SIG-M5 (cell line): ENCODE measurements at regions not wholly inside any gene's neighbourhood (a gene's known extent, or its start where the extent isn't known, plus 50 kb on each side); places are given as distances from the start of the nearest gene placed in this dataset.

Experiments
- DNase-seq: peaks from one replicate; lab custom pipeline; 2025; lab: John Stamatoyannopoulos, UW

DNA sequence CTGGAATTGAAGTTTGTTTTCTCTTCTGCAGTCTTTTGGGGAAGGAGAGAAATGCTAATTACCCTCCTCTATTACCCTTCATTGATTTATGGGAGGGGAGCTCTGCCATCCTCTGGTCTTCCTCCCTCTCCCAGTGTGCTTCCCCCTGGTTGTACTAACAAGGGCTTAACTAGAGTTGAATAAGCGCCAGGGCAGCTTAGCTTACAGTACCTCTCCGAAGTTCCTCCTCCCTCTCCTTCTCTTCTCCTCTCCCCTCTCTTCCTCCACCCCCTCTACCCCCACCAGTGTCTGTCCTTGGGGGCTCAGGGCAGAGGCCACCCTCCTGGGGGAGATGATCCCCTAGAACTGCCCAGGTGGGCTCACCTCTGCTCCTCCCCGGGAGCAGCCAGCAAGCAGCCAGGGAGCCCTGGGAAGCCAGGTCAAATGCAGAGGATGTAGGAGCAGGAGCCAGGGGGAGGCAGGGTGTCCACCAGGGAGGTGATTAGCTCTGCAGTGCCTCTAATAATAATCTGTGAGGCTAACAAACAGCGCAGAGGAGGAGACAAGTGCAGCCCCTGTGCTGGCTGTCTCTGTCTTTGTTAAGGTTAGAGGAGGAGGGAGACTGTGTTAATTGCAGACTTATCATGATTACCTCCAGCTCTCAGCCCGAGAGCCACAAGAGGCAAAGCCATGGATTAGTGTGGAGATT is 191.6 kb upstream of the CADM1 start:
- no peak for DNase-seq

DNA sequence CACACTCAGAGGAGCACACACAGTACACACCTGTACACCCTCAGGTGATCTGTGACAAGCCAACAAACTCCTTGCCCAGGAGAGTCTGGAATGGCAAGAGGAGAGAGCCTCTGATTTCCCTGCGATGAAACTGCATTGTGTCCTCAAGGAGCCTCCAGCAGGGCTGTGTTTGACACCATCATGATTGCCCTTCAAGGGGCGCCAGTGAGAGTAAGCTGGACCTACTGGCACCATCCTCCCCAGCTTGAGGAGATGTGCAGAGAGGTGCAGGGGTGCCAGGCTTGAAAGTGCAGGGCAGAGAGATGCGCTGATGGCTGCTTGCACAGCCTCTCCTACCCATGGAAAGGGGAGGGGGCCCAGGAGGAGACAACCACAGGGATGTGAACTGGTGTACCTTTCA is 188.8 kb upstream of the CADM1 start:
- no peak for DNase-seq

DNA sequence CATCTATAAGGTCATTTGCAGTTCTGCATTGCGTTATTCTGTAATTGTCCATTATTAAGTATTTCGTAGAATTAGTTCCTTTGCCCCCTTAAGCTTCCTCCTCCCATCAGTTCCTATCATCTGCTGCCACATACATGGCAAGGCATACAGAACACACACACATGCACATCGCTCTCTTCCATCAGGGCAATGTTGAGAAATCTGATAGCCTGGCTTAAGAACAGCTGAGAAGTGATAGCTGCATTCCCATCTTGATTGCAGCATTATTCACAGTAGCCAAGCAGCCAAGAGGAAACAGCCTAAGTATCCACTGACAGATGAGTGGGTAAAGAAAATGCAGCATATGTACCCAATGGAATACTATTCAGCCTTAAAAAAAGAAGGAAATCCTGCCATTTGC is 186.8 kb upstream of the CADM1 start:
- DNase-seq, result no peak

DNA sequence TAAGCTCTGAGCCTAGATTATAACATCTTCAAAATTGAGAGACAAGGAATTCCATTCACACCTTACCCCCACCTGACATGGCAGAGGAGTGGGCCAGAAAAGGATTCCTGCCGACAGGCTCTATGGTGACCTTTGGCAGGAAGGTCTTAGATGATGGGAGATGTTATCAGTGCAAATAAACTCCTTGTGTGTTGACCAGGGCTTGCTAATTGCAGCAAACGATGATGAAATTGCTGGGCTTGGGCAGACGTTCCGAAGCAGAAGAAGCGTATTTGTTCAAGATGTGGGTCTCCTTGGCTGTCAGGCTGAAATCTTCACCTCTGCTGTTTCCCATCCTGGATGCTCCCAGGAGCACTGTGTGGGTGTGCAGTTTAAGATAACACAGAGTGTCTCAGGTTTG is 183.7 kb upstream of the CADM1 start:
- no peak for DNase-seq

DNA sequence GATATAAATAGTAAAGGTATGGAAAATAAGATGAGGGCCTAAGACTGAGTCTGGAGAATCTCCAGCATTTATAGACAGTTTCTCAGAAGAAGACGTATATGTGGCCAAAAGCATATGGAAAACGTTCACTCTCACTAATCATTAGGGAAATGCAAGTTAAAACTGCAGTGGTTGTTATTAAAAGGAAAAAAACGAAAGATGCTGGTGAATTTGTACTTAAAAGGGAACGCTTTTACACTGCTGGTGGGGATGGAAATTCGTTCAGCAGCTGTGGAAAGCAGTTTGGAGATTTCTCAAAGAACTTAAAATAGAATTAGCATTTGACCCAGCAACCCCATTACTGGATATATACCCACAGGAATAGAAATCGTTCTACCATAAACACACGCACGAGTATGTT is 180.5 kb upstream of the CADM1 start:
- DNase-seq, result no peak

DNA sequence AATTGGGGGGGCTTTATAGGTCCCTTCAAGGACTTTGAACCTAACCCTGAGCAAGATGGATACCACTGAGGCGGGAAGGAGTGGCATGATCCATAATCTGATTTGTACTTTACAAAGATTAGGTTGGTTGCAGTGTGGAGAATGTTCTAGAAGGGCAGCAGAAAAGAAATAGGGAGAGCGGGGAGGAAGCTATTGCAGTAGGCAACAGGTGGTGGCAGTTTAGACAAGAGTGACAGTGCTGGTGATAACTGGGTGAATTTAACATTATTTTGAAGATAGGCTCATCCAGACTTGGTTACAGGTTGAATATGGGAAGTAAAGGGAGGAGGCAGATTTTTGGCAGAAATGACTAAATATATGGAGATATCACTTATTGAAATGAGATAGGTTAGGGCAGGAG is 179.9 kb upstream of the CADM1 start:
- no peak for DNase-seq

DNA sequence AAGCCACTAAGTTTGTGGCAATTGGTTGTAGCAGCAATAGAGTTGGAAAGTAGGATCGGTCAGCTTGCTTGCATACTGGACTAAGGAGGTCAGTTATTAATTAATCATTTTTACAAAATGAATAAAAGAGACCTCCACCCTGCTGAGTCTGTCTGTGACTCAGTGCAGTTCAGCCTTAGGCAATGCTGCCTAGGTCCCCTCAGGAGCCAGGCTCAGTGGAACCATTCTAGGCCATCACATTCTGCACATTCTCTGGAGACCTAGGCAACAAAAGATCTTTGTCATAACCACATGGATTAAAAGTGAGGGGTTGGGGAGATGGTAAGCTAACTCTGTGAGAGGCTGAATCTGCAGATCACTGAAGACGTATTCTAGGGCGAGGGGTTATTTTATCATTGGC is 178.7 kb upstream of the CADM1 start:
- DNase-seq, result no peak

DNA sequence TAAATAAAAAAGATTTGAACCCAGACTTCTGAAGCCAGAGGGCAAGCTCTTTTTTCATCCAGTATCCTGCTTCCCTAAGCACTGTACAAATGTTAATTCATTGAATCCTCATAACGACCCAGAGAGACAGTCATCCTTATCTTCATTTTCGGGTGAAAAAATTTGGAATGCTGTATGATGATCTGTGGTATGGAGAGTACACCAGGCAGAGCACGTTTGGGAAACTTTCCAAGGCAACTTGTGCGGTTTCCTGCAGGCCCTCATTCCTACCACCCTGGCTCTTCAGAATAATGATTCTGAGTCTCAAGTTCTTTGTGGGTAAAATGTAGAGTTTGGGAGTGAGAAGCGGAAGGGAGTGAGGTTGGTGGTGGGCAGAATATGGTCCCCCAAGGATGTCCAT is 177.9 kb upstream of the CADM1 start:
- DNase-seq, result no peak

DNA sequence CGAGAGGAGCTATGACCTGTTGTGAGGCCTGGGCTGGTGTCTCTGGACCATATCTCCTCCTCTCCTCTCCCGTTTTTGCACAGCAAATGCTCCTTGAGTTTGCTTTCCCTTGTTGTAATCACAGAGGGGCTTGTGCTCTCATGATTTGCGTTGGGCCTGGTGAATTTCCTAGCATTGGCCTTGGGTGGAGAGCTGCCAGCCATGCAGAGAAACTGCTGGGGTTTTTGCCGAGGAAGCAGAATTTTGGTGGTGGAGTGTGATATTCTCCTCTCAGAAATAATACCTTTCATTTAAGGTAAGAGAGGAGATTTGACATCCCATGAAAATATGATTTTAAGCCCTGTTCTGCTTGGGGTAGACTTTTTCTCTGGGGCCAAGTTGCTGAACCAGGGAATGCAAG is 175.7 kb upstream of the CADM1 start:
- DNase-seq, result no peak

DNA sequence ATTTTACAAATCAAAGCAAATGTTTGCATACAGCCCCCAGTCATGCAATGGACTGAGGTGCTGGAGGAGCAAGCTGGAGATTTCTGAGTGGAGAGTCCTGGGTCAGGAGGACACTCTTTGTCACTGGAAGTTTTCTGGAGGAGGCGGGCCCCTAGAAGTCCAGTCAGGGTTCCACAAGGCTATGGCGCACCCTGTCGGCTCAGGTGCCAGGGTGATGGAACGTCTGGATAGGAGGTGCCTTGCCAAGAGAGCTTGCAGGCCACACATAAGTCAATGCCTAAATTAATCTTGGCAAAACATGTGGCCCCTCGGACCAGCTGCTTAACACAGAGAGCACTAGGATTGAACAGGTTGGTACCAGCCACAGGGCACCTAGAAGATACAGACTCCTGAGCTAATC is 174.7 kb upstream of the CADM1 start:
- DNase-seq, result no peak

DNA sequence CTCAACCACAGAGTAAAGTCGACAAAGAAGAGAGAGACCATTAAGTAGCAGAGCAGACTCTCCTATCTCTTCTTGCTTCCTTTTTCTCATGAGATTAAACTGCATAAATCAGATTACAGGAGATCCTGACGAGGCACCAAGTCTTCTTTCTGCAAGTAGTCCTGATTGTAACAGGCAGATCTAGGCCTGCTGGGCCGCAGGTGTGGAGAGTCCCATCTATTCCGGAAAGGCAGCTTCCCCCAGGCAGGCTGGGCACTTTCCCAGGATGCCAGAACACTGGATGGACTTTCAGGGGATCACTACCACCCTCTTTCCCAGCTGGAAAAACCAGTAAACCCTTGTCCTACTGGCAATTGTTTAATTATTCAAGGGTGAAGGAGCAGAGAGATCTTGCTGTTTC is 173.0 kb upstream of the CADM1 start:
- DNase-seq, result no peak

DNA sequence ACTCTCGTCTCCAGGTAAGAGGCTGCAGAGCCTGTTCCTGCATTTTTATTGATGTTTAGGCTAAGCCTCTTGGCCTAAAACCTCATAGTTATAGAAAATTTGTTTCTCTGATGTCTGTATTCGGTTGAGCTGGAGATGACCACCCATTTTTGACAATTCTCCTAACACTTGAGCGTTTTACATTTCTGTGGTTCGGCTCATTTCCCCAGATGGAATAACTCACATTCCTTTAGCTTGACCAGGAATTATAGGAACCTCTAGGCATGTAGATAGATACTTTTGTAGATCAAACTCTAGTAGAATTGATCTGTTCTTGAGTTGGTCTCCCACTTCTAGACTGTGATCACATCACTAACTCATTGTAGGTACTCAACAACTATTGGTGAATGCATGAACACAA is 172.6 kb upstream of the CADM1 start:
- DNase-seq, result no peak

DNA sequence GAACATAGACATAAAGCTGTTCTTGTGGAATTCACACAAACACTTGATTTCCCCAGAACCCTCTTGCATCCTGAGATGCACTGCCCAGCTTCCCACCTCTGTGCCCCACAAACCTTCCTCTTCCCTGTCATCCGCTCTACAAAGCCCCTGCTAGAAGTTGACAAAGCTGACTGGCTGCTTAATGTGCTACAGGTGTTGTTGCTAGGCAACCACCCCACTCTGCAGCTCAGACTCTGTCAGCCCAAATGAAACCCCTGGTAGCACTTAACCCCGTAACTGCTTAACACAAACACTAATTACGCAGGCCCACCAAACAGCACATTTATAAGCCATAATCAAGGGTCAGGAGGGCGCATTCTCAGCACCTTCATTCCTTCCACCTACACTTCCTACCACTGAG is 172.0 kb upstream of the CADM1 start:
- DNase-seq, result no peak

DNA sequence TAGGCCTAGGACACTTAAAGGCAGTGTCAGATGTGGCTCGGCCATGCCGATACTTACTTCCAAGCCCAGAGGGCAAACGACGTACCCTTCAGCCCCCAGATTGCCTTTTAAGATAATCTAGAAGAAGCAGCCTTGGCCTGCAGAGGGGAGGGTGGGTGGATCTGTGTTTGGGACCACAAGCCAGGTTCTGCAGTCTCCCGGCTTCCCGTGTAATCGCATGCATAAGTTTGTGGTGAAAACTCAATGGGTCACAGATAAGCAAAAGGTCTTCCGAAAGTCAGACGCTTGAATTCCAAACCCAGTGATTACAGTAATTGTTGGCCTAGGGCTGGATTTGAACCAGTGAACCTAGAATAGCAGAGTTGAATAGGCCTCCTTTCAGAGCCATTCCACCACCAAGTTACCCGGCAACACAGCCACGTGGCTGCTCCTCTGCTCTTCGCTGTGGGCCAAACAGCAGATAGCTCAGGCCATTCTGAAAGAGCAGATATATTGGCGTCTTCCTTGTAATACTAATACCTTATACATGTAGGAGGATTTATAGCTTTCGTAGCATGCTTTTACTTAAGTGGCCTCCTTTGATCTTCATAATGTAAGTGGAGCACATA is 170.8 kb upstream of the CADM1 start:
- no peak for DNase-seq

DNA sequence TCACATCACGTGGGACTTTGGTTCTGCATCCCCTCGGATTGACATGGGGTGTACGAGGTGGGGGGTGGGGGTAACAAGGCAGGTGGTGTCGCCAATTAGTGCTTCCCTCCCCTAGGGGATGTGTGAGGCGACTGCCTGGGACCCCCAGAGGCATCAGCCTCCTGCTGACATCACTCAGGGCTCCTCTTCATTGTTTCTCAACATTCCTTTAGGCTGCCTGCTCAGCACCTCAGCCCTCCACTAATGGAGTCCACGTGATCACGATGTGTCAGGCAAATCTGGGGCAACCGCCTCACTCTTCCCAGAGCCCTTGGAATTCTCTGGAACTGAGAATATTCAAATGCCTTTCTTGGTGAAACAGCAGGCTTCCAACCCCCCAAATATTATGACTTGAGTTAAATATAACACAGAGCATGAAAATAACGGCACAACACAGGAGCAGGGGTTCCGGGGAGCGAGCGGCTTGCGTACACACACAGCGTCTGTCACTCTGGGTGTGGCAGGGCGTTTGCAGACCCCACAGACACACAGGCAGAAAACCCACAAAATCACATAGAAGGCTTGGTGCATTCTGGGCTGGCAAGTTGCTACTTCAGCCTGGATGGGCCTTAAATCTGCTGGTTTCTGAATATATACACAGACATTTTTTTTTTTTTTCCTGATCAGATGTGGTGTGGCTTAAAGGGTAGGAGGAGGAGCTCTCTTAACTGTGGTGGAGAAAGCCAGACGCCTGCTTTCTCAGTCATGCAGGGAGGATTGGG is 170.1 kb upstream of the CADM1 start:
- DNase-seq, result no peak

DNA sequence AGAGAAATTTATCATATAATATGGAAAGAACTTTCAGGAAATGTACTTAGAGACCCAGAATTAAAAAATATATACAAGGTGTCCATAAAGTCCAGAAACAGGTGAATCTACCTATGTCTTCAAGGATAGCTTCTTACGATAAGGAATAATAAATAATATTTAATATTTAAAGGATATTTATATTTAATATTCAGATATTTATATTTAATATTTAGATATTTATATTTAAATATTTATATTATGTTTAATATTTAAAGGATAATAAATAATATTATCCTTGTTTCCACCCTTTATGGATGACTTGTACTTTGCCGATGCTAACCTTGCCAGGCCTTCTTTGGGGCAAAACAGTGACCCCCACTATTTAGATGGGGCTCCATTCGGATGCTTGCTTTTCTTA is 169.5 kb upstream of the CADM1 start:
- DNase-seq, result no peak

DNA sequence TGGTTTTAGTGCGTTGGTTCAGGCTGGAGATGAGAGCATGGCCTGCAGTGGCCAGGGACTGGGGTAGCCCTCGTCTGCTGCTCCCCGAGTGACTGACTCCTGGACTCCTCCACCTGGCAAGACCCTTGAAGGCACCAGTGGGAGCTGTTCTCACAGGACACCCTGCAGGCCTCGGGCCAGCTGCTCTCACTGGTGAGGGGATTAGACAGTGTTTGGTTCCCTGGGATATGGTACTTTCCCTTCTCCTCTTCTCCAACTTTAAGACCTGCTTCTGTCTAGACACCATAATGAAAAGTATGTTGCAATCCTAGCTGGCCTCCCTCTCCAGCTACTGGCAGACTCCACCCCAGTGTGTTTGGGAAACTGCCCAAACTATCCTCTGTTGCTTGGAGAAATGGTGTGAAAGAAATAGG is 168.8 kb upstream of the CADM1 start:
- DNase-seq, result no peak

DNA sequence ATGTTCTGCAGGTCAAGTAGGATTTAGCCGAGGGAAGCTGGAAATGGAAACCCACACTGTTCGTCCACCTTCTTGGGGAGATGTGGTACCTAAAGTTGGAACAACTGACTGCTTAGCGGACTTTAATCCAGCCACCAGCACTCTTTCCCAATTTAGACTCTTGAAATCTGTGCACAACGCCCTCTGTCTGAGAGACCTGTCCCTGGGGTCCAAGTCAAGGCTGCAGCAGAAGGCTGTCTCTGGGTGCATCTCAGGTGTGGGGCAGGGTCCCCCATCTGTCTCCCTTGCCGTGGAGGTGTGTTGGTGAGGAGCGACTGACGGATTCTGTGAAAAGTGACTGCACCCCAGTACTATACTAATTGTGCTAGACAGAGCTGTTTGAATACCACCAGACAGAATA is 168.2 kb upstream of the CADM1 start:
- DNase-seq, result no peak

DNA sequence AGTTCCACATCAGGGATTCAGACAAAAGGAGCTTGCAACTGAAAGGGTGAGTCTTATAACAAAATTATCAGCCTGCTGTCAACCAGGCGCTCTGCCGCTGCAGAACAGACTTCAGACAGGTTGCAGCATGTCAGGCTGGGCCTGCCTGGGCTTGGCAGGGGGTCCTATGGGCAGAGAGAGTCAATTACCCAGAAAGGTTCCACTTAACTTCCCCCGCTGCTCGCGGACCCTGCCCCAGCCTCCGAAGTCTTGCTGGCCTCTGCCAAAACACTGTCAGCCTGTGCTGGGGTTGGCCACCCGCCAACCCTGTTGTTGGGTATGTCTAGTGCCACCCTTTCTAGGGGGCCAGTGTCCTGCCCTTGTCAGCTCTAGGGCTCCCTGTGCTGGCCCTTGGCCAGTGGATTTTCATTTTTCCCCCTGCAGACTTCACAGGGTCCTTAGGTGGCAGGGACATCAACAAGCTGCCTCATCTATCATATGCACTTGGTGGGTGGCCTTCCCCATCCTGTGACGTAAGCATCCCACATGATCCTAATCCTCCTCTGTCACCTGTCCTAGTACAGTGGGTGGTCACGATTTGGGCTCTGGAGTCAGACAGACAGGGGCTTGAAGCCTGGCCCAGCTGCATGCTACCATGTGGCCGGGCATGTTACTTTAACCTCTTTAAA is 166.5 kb upstream of the CADM1 start:
- DNase-seq, result no peak

DNA sequence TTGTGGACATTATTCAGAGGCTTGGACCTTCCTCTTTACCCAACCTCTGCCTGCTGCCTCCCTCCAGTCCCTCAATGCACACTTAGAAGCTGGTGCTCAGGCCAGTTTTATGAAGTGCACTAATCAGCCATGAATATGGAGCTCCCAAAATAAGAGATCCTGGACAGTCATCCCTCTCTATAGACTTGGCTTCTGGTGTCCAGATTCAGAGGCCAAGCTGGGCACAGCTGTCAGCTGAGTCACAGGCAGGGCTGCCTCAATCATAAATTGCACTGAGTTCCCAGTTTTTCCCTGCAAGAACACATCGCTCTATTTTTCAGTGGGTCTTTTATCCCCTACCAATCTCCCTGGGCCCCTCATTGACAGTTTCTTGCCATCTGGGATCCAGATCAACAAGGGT is 161.7 kb upstream of the CADM1 start:
- no peak for DNase-seq

DNA sequence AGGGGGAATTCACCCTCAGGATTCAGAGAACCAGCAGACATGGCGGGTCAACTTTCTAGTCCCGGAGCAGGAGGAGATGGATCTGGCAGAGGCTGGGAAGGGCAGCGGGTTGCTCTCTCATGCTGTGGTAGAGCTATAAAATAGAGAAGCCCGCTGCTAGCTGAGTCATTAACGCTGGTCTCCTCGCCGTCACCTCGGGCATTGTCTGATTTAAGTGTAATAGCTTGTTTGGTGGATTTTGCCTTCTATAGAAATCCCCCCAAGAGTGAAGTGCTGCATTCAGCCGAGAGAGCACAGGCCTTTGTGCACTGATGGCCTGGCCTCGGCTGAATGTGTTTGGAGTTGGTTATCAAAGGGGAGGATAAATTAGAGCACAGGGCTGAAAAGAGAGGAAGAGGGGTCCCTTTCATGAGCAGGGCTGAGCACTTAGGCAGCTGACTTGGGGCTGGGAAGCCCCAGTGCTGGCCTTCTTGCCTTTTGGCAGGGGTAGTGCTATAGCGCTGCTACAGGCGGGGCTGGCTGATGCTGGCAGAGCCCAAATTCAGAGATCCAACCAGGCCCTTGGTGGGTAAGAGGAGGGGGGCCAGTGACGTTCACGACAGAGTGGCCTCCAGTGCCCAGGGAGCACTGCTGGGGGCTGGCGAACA is 161.1 kb upstream of the CADM1 start:
- DNase-seq, result no peak

DNA sequence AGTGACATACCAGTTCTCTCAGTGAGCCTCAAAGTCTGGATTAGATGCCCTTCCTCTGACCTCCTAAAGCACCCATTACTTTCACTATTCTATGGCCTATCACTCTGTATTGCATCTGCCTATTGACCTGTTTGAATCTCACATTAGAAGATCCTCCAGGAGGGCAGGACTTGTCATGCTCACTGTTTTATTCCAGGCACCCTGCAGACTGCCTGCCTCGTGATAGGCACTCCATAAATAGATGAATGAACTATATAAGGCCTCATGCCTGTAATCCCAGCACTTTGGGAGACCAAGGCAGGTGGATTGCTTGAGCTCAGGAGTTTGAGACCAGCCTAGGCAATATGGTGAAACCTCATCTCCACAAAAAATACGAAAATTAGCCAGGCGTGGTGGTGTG is 160.1 kb upstream of the CADM1 start:
- no peak for DNase-seq

DNA sequence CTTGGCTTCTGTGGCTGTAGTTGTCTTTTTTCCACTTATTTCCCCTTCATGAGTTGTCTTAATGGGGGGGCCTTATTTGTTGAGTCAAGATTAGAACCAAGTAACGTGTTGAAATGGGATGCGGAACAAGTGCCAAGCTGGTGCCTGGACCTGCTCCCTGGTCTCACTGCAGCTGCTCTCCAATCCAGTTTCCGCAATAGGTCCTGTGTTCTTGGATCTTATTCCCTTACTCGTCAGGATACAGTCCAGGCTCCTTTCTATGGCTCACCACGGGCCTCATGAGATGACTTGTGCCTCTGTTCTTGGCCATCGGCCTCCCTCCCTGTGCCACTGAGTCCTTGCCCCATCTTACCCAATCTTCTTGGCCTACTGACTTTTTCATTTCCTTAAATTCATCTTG is 159.6 kb upstream of the CADM1 start:
- no peak for DNase-seq
